ENCODE measurements at regions not wholly inside any gene's neighbourhood (a gene's known extent, or its start where the extent isn't known, plus 50 kb on each side); places are given as distances from the start of the nearest gene placed in this dataset.

DNA sequence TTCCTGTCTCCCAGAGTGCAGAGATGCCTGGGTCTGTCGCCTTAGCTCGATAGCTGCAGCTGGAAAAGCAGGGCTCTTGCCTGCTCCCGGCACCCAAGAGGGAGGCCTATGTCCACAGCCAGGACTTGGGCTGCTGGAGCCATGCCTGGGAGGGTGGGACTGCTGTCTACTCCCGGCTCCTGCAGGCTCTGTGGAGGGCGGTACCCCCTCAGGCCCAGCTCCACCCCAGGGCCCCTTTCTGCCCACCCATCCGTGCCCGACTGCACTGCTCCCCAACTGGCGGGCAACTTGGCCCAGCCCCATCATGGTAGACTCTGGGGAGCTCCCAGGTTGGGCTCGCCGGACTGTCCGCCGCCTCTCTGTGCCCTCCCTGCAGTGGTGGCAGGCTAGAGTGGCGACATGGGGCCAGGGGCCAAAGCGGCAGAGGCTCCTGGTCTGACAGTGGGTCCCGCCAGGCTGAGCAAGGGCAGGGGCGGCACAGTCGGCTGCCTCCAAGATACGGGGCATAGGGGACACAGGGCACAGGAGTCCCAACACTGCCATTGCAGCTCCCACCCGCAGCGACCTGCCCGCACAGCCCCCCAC is 901.0 kb downstream of the CCDC85A start:
- TF ChIP-seq, protein P1, sequence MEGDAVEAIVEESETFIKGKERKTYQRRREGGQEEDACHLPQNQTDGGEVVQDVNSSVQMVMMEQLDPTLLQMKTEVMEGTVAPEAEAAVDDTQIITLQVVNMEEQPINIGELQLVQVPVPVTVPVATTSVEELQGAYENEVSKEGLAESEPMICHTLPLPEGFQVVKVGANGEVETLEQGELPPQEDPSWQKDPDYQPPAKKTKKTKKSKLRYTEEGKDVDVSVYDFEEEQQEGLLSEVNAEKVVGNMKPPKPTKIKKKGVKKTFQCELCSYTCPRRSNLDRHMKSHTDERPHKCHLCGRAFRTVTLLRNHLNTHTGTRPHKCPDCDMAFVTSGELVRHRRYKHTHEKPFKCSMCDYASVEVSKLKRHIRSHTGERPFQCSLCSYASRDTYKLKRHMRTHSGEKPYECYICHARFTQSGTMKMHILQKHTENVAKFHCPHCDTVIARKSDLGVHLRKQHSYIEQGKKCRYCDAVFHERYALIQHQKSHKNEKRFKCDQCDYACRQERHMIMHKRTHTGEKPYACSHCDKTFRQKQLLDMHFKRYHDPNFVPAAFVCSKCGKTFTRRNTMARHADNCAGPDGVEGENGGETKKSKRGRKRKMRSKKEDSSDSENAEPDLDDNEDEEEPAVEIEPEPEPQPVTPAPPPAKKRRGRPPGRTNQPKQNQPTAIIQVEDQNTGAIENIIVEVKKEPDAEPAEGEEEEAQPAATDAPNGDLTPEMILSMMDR (conservative IDR thresholded peaks at IDR 0.05), result no peak
- TF ChIP-seq EZH2 (IDR thresholded peaks at IDR 0.05; ENCODE audit: low read depth), result no peak

All from PC-9 (cell line).